Chondrocyte (in vitro differentiated cells): ENCODE measurements at regions not wholly inside any gene's neighbourhood (a gene's known extent, or its start where the extent isn't known, plus 50 kb on each side); places are given as distances from the start of the nearest gene placed in this dataset.

Experiments
- DNase-seq: peaks from one replicate; pipeline ENCODE4 v3.0.0; 2021; ENCODE audit warnings: mixed read lengths, low spot score
- H3K27ac Mint-ChIP-seq: one replicate; pipeline ENCODE4 v1.8.0; 2021; ENCODE audit warnings: mild to moderate bottlenecking, moderate library complexity, mixed read lengths; ENCODE audit not compliant: unreplicated experiment
- H3K27me3 Mint-ChIP-seq: 2 replicates; pipeline ENCODE4 v1.8.0; 2021; ENCODE audit warnings: low read depth, mixed read lengths
- H3K36me3 Mint-ChIP-seq: 2 replicates; pipeline ENCODE4 v1.8.0; 2021; ENCODE audit warnings: low read depth, mixed read lengths
- H3K4me1 Mint-ChIP-seq: 2 replicates; pipeline ENCODE4 v1.8.0; 2021; ENCODE audit warnings: low read depth, mild to moderate bottlenecking, mixed read lengths
- H3K4me3 Mint-ChIP-seq: one replicate; pipeline ENCODE4 v1.8.0; 2021; ENCODE audit warnings: mild to moderate bottlenecking, moderate library complexity, mixed read lengths; ENCODE audit not compliant: unreplicated experiment
- H3K9me3 Mint-ChIP-seq: 2 replicates; pipeline ENCODE4 v1.8.0; 2021; ENCODE audit warnings: low read depth, mixed read lengths
- TF ChIP-seq, protein P1 (sequence below): fragments of 200-600 bp; sonication (generic); IDR thresholded peaks from 2 replicates; pipeline ENCODE4 v1.5.0; 2021; ENCODE audit warnings: antibody characterized with exemption, mild to moderate bottlenecking, moderate library complexity

- TF ChIP-seq, protein P1, sequence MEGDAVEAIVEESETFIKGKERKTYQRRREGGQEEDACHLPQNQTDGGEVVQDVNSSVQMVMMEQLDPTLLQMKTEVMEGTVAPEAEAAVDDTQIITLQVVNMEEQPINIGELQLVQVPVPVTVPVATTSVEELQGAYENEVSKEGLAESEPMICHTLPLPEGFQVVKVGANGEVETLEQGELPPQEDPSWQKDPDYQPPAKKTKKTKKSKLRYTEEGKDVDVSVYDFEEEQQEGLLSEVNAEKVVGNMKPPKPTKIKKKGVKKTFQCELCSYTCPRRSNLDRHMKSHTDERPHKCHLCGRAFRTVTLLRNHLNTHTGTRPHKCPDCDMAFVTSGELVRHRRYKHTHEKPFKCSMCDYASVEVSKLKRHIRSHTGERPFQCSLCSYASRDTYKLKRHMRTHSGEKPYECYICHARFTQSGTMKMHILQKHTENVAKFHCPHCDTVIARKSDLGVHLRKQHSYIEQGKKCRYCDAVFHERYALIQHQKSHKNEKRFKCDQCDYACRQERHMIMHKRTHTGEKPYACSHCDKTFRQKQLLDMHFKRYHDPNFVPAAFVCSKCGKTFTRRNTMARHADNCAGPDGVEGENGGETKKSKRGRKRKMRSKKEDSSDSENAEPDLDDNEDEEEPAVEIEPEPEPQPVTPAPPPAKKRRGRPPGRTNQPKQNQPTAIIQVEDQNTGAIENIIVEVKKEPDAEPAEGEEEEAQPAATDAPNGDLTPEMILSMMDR, result no peak
- no peaks in the 10 kb centered on the region for H3K27me3 Mint-ChIP-seq
- no peaks in the 10 kb centered on the region for H3K36me3 Mint-ChIP-seq
- no peaks in the 10 kb centered on the region for H3K9me3 Mint-ChIP-seq
- no peak overlapping the region for H3K27ac Mint-ChIP-seq
- no peaks in the 10 kb centered on the region for H3K4me1 Mint-ChIP-seq
- DNase-seq, result no peak
- H3K4me3 Mint-ChIP-seq, result no peak overlapping the region
Measured at GRCh38 chr3:166223120-166223519, 385.9 kb upstream of the BCHE start.

GRCh38 chr3:166211451-166211850 is 374.2 kb upstream of the BCHE start:
- Mint-ChIP-seq H3K4me3 (no peak overlapping the region), H3K9me3 (no peaks in the 10 kb centered on the region), H3K27ac (no peak overlapping the region), H3K4me1 (no peaks in the 10 kb centered on the region), H3K27me3 (peaks cover 7% of the 10 kb centered on the region), H3K36me3 (no peaks in the 10 kb centered on the region)
- DNase-seq, result no peak
- TF ChIP-seq, protein P1, result no peak

- Mint-ChIP-seq H3K27me3 (peaks cover 7% of the 10 kb centered on the region), H3K36me3 (no peaks in the 10 kb centered on the region), H3K9me3 (no peaks in the 10 kb centered on the region), H3K4me3 (no peak overlapping the region), H3K27ac (no peak overlapping the region), H3K4me1 (no peaks in the 10 kb centered on the region)
- no peak for DNase-seq
- TF ChIP-seq, protein P1, result no peak
Measured at GRCh38 chr3:166209701-166210100, 372.5 kb upstream of the BCHE start.

GRCh38 chr3:166205158-166205557 is 367.9 kb upstream of the BCHE start:
- no peak for DNase-seq
- Mint-ChIP-seq H3K27ac (no peak overlapping the region), H3K36me3 (no peaks in the 10 kb centered on the region), H3K27me3 (peaks cover 9% of the 10 kb centered on the region), H3K4me3 (no peak overlapping the region), H3K4me1 (no peaks in the 10 kb centered on the region), H3K9me3 (no peaks in the 10 kb centered on the region)
- TF ChIP-seq, protein P1, result no peak

GRCh38 chr3:166201476-166201875 is 364.3 kb upstream of the BCHE start:
- DNase-seq, result no peak
- H3K36me3 Mint-ChIP-seq, result no peaks in the 10 kb centered on the region
- TF ChIP-seq, protein P1, result no peak
- no peak overlapping the region for H3K27ac Mint-ChIP-seq
- H3K27me3 Mint-ChIP-seq, result peaks cover 6% of the 10 kb centered on the region
- H3K9me3 Mint-ChIP-seq, result no peaks in the 10 kb centered on the region
- no peaks in the 10 kb centered on the region for H3K4me1 Mint-ChIP-seq
- H3K4me3 Mint-ChIP-seq, result no peak overlapping the region
